Left ventricle myocardium inferior (tissue), 1 donor: ENCODE measurements at regions not wholly inside any gene's neighbourhood (a gene's known extent, or its start where the extent isn't known, plus 50 kb on each side); places are given as distances from the start of the nearest gene placed in this dataset.

Source experiments
- DNase-seq: peaks from one replicate; pipeline ENCODE4 v3.0.0-alpha.2; 2020
- H3K27ac ChIP-seq: fragments of 200-600 bp; replicated peaks from 2 replicates; pipeline ENCODE4 v1.8.0; 2021
- H3K27me3 ChIP-seq: fragments of 200-600 bp; 2 replicates; pipeline ENCODE4 v1.8.0; 2021; ENCODE audit warnings: low read depth
- H3K36me3 ChIP-seq: fragments of 200-600 bp; 2 replicates; pipeline ENCODE4 v1.8.0; 2021
- H3K4me1 ChIP-seq: fragments of 200-600 bp; 2 replicates; pipeline ENCODE4 v1.8.0; 2021
- H3K4me3 ChIP-seq: fragments of 200-600 bp; 2 replicates; pipeline ENCODE4 v1.8.0; 2021; ENCODE audit warnings: mild to moderate bottlenecking, moderate library complexity
- H3K9me3 ChIP-seq: fragments of 200-600 bp; replicated peaks from 2 replicates; pipeline ENCODE4 v1.8.0; 2021
- intact Hi-C: fragments of 100-400 bp; cut with micrococcal nuclease; formaldehyde crosslinking; loops from one replicate; pipeline ENCODE4 v1.11.0; 2022
- TF ChIP-seq, protein P1 (sequence below): fragments of 200-600 bp; IDR thresholded peaks from 2 replicates; pipeline ENCODE4 v1.8.0; 2021; ENCODE audit warnings: antibody characterized with exemption, mild to moderate bottlenecking, borderline replicate concordance
- donor health status: DM: no; HTN: yes; CAD: no; lungs with severe emphysema.

DNA sequence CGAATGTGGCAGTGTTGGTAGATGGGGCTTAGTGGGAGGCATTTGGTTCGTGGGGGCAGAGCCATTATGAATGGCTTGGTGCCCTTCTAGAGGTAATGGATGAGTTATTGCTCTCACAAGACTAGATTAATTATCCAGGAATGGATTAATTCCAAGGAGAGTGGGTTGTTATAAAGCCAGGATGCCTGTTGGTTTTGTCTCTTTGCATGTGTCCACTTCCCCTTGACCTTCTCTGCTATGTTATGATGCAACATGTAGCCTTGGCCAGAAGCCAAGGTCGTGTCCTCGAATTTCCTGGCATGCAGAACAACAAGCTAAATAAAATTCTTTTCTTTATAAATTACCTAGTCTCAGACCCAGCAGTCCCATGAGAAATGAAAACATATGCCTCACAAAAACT is 111.2 kb upstream of the PLS3 start:
- TF ChIP-seq, protein P1, sequence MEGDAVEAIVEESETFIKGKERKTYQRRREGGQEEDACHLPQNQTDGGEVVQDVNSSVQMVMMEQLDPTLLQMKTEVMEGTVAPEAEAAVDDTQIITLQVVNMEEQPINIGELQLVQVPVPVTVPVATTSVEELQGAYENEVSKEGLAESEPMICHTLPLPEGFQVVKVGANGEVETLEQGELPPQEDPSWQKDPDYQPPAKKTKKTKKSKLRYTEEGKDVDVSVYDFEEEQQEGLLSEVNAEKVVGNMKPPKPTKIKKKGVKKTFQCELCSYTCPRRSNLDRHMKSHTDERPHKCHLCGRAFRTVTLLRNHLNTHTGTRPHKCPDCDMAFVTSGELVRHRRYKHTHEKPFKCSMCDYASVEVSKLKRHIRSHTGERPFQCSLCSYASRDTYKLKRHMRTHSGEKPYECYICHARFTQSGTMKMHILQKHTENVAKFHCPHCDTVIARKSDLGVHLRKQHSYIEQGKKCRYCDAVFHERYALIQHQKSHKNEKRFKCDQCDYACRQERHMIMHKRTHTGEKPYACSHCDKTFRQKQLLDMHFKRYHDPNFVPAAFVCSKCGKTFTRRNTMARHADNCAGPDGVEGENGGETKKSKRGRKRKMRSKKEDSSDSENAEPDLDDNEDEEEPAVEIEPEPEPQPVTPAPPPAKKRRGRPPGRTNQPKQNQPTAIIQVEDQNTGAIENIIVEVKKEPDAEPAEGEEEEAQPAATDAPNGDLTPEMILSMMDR, result no peak
- Histone ChIP-seq H3K4me1 (peaks cover 15% of the 10 kb centered on the region), H3K36me3 (no peaks in the 10 kb centered on the region), H3K9me3 (no peaks in the 10 kb centered on the region), H3K27me3 (no peaks in the 10 kb centered on the region), H3K27ac (peak overlapping the region; percentile 44), H3K4me3 (no peak overlapping the region)
- DNase-seq, result peak; percentile 53
- intact Hi-C loops, result no loop called here

DNA sequence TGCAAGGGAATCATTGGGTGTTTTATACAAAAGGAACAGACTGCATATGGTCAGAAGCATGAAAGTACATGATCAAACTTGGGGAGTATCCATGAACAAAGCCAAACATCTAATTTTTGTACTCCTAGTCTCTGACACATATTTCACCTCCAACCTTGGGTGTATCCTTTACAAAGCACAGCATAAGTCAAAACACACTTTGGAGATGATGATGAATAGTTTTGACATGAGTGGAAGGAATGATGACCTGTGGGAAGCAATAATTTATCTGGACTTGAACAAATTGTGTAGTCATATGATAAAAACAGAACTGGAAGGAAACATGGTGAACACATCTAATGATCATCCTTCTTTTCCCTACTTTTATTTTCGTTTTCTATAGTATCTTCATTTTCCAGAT is 108.7 kb upstream of the PLS3 start:
- intact Hi-C loops, result no loop called here
- H3K27me3 ChIP-seq, result no peaks in the 10 kb centered on the region

DNA sequence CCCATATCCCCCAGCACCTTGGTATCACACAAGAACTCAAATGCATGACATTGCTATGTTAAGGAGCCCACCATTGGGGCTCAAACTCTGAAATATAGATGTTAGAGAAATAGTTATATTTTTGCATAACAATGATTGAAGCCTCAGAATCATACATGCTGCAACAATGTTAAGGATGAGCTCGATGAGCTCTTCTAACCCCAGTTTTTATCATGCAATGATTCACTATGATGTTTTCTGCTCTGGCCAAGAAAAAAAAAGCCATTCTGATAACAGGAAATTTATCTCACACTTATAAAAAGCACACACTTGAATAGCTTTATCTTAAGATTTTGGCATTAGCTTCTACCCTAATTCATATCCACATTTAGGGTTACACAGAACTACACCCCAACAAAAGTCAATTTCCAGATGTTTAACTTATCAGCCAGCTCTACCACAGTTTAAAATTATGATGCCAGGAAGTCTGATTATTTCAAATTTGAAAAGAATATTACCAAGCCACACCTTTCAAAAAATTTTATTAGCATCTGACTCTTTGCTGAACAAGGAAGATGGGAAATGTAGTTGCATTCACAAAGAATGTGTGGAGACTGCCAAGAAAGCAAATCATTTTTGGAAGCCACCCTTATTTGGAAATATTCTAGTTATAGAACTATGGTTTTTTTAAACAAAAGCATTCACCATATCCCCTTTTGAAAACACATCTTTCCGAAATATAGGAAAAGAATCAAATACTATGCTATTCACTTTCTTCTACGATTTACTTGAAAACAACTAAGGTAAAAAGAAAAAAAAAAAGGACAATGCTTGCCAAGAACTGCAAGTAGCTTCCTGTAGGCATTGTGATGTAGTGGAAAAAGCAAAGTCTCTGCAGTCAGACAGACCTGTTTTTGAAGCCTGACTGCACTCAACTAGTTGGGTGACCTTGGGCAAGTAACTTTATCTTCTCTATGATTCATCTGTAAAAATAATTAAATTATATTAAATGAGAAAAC is 100.8 kb upstream of the PLS3 start:
- TF ChIP-seq, protein P1, result no peak
- Histone ChIP-seq H3K4me1 (peaks cover 19% of the 10 kb centered on the region), H3K27ac (peak overlapping the region; percentile 63), H3K36me3 (no peaks in the 10 kb centered on the region), H3K27me3 (no peaks in the 10 kb centered on the region), H3K4me3 (no peak overlapping the region), H3K9me3 (no peaks in the 10 kb centered on the region)
- DNase-seq, result no peak
- intact Hi-C loops, result no loop called here

More for the DNA sequence above, 108.7 kb upstream of the PLS3 start:
- Histone ChIP-seq H3K27ac (no peak overlapping the region), H3K4me1 (peaks cover 15% of the 10 kb centered on the region), H3K4me3 (no peak overlapping the region), H3K36me3 (no peaks in the 10 kb centered on the region), H3K9me3 (no peaks in the 10 kb centered on the region)
- DNase-seq, result no peak
- TF ChIP-seq, protein P1, result no peak

DNA sequence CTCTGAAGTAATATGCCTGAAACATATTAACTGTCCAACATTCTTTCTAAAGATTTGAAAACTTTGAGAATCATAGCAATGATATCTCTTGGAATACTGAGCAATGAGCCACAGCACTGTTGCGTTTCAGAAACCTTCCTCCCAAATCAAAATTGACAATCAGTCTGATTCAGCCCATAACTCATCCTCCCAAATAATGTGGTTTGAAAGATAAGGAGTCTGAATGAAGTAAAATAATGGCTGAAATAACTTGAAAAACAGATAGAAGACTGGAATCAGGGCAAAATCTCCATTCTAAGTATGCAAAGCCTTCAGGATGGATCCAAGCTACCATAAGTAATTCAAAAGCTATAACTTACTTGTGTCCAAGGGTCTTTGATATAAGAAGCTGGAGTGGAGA is 98.6 kb upstream of the PLS3 start:
- Histone ChIP-seq H3K27ac (no peak overlapping the region), H3K9me3 (no peaks in the 10 kb centered on the region), H3K4me3 (no peak overlapping the region), H3K4me1 (peaks cover 19% of the 10 kb centered on the region), H3K27me3 (no peaks in the 10 kb centered on the region), H3K36me3 (no peaks in the 10 kb centered on the region)
- TF ChIP-seq, protein P1, result no peak
- intact Hi-C loops, result no loop called here
- DNase-seq, result no peak

DNA sequence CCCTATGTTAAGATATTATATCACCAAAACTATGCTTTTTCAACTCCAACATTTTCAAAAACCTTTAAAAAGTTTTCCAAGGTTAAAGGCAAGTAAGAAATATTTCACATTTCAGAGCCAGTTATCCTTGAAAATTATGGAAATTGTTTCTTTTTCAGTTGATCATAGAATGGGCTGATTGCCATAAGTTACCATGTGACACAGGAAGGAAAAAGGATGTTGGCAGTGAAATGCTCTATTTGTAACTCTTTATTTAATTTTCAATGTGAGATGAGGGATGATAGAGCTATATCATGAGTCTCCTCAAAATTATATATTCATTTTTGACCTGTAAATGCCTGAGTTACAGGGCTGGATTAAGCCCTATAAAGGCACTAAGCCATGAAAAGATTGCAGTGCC is 93.0 kb upstream of the PLS3 start:
- Histone ChIP-seq H3K36me3 (no peaks in the 10 kb centered on the region), H3K27ac (no peak overlapping the region), H3K9me3 (no peaks in the 10 kb centered on the region), H3K4me1 (no peaks in the 10 kb centered on the region), H3K27me3 (no peaks in the 10 kb centered on the region), H3K4me3 (no peak overlapping the region)
- intact Hi-C loops, result no loop called here
- TF ChIP-seq, protein P1, result no peak
- DNase-seq, result no peak
